HG03097 (cell line): ENCODE measurements at regions not wholly inside any gene's neighbourhood (a gene's known extent, or its start where the extent isn't known, plus 50 kb on each side); places are given as distances from the start of the nearest gene placed in this dataset.

Experiments
- ATAC-seq: cut with Tn5 transposase; IDR thresholded peaks from one replicate; pipeline ENCODE4 v1.9.1; 2021; ENCODE audit not compliant: unreplicated experiment, low FRiP score

GRCh38 chr6:137750297-137750696 is 116.8 kb upstream of the TNFAIP3 start:
- no peak for ATAC-seq

GRCh38 chr6:137751768-137752560 is 115.1 kb upstream of the TNFAIP3 start:
- ATAC-seq = no peak

- no peak for ATAC-seq
Observed at GRCh38 chr6:137754366-137754765, 112.7 kb upstream of the TNFAIP3 start.

DNA sequence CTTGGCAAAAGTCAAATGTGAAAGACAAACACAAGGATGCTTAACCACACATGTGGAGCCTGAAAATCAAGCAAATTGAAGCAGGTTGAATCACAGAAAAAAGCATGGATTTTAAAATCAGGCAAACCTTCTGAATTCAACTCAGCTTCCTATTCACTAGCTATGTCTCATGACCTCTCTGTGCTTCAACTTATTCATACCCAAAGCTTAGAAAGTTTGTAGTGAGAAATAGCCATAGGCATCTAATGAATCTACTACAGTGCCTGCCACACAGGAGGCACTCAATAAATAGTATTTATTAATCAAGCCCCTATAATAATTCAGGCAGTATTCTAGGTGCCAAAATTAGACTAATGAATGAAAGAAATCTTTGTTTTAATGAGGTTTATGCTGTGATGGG is 112.2 kb upstream of the TNFAIP3 start:
- no peak for ATAC-seq

DNA sequence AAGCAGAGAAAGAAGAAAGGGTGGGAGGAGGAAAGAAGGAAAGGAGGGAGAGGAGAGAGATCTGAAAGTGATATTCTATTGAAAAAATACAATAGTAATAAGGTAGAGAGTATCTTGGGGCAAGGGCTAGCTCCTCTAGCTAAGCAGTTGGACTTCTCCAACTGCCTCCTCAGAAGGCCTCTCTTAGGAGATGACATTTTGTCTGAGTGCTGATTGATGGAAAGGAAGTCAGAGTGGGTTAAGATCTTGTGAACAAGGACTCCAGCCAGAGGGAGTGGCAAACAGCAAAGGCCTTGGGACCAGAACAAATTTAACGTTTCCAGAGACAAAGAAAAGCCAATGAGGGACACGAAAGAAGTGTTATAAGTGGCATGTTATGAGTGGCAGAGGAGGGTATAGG is 111.8 kb upstream of the TNFAIP3 start:
- ATAC-seq = no peak

DNA sequence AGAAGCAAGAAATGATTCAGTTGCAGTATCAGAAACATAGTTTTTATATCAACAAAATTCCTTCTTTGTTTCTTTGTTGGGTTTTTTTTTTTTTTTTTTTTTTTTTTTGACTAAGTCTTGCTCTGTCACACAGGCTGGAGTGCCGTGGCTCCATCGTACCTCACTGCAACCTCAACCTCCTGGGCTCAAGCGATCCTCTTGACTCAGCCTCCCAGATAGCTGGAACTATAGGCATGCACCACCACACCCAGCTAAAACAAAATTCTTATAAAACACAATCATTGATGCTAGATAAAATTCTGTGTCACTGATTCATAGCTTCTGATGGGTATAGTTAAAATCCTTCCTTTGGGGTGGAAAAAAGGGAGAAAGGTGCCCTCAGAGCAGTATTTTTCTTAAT is 110.3 kb upstream of the TNFAIP3 start:
- ATAC-seq = no peak

- no peak for ATAC-seq
Observed at GRCh38 chr6:137758661-137759060, 108.4 kb upstream of the TNFAIP3 start.

GRCh38 chr6:137759624-137760023 is 107.4 kb upstream of the TNFAIP3 start:
- no peak for ATAC-seq

DNA sequence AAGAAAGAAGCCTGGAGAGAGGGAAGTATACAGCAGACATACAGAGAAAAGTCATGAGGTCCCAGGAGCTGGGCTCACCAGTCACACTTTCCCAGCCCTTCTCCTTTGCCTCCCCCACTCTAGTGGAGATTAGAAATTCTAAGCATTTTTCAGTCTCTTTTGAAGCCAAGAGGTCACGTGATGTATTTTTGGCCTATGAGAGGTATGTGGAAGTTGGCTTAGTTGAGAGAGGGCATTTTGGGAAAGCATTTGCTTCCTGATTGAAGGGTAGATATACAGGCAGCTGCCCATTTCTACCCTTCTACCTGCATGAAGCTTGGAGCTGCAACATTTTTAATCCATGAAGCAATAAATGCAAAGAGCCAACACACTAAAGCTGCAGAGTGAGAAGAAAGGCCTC is 106.0 kb upstream of the TNFAIP3 start:
- no peak for ATAC-seq

DNA sequence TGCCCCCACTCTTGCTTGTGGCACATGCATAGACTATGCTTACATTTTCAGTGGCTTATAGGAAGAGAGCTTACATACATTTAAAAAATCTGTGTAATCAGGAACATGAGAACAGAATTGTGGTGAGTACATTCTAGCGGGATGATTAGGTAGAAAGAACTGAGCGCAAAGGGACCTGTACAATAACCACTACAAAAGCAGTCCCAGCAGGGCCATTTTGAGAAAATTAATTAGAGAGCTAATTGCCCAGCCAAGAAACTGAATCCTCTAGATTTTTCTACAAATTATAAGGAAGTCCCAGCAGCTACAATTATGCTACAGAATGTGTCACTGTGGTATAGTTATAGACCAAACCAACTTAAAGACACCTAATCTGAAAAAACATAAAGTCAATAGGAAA is 105.6 kb upstream of the TNFAIP3 start:
- no peak for ATAC-seq

- no peak for ATAC-seq
Observed at GRCh38 chr6:137762168-137763090, 104.6 kb upstream of the TNFAIP3 start.

DNA sequence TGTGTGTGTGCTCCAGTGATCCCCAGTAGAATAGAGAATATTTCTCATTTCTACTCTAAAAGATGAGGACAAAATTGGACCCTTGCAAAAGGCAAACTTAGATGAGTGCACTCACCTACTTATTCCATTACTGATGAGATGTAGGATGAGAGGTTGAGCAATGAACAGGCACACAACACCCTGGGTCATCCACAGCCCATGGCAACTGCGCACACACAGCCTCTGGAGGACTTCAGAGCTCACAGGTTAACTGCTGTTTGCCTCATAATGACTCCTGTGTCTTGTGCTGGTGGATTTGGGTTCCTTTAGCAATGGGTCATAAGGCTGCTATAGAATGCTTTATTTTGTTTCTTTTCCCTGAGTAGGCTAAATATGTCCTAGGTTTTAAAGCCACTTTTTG is 103.6 kb upstream of the TNFAIP3 start:
- ATAC-seq = no peak

GRCh38 chr6:137763886-137764285 is 103.2 kb upstream of the TNFAIP3 start:
- ATAC-seq = no peak

- ATAC-seq = no peak
Observed at GRCh38 chr6:137764464-137764863, 102.6 kb upstream of the TNFAIP3 start.

- ATAC-seq = no peak
Observed at GRCh38 chr6:137765059-137765458, 102.0 kb upstream of the TNFAIP3 start.

DNA sequence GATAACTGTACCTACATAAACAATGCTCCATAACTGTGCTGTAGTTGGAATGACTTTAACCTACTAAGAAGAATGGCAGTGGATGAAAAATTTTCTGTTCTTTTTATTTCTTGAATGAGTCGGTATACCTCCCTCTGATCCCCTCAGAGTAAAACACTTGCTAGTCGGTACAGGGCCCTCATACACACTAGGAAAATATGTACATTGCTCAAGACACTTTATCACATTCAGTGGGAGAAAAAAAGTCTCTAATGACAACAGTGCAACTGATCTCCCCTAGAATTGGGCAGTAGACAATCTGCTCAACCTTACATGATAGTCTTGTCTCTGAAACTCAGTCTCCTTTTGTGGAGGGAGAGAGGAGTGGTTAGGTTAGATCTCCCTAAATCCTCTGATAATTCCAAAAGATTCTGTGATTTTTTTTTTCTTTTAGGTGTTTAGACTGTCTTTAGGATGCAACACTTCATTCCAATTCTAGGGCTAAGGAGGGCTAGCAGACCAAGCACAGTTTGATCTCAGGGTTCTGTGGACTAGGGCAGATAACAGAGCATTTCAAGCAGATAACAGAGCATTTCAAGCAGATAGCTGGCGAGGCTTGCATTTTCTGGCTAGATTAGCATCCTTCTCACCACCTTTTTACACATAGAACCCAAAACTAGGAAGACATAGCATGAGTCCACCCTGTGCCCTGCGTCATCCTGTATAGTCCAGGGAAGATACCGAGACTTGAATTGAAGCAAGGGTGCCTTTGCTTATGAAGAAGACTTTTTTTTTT is 100.3 kb upstream of the TNFAIP3 start:
- no peak for ATAC-seq

DNA sequence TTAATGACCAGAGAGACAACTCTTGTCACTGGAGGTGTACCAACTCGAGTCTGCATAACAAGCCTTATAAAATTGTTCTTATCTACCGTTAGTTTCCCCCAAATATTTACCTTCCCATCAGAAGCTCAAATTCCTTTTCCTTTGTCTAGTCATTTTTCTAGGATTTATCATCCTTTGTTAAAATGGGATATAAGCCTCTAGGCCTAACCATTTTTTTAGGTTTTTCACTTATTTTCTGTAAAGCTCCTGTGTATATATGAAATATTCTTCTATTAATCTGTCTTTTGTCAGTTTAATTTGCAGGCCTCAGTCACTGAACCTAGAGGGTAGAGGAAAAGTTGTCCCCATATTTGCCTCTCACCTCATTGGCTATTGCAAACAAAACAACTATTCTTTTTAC is 99.6 kb upstream of the TNFAIP3 start:
- no peak for ATAC-seq

DNA sequence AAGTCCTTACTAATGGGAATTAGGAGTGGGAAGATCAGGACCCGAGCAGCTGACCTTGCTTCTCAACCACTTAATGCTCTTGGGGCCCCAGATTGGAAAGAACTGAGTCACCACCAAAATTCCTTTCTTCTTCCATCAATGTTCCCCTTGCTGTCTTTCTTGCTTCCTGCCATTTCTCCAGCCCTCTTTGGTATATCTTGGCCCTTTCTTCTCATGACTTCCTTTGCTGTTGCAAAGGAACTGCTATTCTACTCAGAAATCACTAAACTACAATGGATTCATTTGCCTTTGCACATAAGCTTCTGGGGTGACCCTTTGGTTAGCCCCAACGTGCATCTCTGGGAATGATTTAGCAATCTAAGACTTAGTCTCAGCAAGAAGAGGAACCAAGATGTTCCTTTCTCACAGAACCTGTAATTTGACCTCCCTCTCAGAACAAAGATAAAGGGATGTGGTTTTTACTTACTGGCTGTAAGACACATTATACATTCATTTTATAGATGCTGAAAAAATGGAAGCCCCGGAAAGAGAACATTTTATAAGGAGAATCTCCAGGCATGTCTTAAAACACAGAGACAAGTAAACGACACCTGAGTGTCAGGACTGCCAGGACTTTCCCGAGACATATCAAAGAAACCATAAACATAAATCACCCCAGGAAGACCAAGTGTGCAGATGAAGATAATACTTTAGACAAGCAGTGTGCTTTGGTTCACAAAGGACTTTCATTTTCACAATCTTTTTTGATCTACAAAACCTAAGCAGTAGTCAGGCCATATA is 99.0 kb upstream of the TNFAIP3 start:
- ATAC-seq = peak; percentile 76

GRCh38 chr6:137768935-137769334 is 98.1 kb upstream of the TNFAIP3 start:
- no peak for ATAC-seq

- ATAC-seq = no peak
Observed at GRCh38 chr6:137769797-137770362, 97.2 kb upstream of the TNFAIP3 start.
